ENCODE measurements at regions not wholly inside any gene's neighbourhood (a gene's known extent, or its start where the extent isn't known, plus 50 kb on each side); places are given as distances from the start of the nearest gene placed in this dataset.

DNA sequence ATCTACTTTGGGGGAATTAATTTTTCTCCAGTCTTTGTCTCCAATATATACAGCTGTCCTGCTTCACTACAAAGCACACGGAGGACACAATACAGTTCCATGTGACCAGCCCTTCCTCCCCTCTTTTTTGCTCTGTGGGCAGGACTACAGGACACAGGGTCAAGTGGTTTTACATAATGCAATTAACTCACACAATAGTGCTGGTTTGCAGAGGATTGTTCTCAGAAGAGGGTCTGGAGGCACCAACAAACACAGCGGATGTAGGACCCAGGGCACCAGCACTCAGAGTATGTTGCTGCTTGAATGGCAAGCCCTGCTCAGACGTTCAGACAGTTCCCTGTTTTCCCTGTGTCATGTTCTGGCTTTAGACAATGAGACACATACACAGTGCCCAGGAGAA is 52.0 kb upstream of the NPTX2 start:
- H3K9me3 ChIP-seq: peaks cover 3 to 14% of the 10 kb centered on the region in 2 donors
- peaks cover 0 to 14% of the 10 kb centered on the region in 2 donors for H3K27me3 ChIP-seq
- no peaks in the 10 kb centered on the region for H3K4me1 ChIP-seq
- H3K27ac ChIP-seq: no peak overlapping the region
- no peak for DNase-seq (ENCODE audit: low spot score in 2 of 2)
- TF ChIP-seq POLR2A (IDR thresholded peaks at IDR 0.05): no peak
- TF ChIP-seq POLR2AphosphoS5 (IDR thresholded peaks at IDR 0.05): no peak
- TF ChIP-seq, protein P1, sequence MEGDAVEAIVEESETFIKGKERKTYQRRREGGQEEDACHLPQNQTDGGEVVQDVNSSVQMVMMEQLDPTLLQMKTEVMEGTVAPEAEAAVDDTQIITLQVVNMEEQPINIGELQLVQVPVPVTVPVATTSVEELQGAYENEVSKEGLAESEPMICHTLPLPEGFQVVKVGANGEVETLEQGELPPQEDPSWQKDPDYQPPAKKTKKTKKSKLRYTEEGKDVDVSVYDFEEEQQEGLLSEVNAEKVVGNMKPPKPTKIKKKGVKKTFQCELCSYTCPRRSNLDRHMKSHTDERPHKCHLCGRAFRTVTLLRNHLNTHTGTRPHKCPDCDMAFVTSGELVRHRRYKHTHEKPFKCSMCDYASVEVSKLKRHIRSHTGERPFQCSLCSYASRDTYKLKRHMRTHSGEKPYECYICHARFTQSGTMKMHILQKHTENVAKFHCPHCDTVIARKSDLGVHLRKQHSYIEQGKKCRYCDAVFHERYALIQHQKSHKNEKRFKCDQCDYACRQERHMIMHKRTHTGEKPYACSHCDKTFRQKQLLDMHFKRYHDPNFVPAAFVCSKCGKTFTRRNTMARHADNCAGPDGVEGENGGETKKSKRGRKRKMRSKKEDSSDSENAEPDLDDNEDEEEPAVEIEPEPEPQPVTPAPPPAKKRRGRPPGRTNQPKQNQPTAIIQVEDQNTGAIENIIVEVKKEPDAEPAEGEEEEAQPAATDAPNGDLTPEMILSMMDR (IDR thresholded peaks at IDR 0.05): no peak
- intact Hi-C loops (cut with DNase I; ENCODE audit: low total_unique reads): no loop called here
- H3K4me3 ChIP-seq: no peak overlapping the region
- no peaks in the 10 kb centered on the region for H3K36me3 ChIP-seq

DNA sequence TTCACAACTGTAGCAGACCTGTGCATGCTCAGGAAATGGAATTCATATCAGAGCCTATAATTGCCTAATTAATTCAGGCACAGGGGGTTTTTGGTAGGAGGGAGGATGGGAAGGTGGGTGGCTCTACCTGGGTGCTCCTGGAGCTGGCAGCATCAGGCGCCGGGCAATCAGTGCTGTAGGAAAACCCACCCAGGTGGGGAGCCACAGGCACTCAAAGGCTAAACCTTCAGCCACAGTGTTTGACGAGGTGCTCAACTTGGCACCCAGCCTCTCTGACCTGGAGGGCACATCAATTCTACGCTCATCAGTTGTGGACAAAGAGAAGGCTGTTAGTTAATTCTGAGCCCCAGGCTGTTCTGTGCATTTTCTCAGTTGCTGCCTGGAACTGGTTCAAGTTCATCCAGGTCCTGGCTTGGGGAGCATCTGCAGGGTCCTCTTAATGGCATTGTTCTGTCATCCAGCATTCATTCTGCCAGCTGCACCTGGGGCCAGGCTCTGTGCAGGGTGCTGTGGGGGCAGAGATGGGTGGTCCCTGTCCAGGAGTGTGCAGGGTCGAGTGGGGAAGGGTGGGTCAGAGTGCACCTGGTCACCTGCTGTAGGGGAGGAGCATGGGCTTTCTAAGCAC is 54.1 kb upstream of the NPTX2 start:
- peak in 1 of 2 donors; percentile 20 for DNase-seq (ENCODE audit: low spot score in 2 of 2)
- Histone ChIP-seq H3K9me3 (peaks cover 3 to 16% of the 10 kb centered on the region in 2 donors), H3K4me1 (no peaks in the 10 kb centered on the region), H3K4me3 (no peak overlapping the region), H3K27me3 (peaks cover 0 to 5% of the 10 kb centered on the region in 2 donors), H3K36me3 (no peaks in the 10 kb centered on the region), H3K27ac (no peak overlapping the region)
- TF ChIP-seq, protein P1 (IDR thresholded peaks at IDR 0.05): no peak
- TF ChIP-seq POLR2A (IDR thresholded peaks at IDR 0.05) (no peak), POLR2AphosphoS5 (IDR thresholded peaks at IDR 0.05) (no peak)
- intact Hi-C loops (cut with DNase I; ENCODE audit: low total_unique reads): no loop called here

DNA sequence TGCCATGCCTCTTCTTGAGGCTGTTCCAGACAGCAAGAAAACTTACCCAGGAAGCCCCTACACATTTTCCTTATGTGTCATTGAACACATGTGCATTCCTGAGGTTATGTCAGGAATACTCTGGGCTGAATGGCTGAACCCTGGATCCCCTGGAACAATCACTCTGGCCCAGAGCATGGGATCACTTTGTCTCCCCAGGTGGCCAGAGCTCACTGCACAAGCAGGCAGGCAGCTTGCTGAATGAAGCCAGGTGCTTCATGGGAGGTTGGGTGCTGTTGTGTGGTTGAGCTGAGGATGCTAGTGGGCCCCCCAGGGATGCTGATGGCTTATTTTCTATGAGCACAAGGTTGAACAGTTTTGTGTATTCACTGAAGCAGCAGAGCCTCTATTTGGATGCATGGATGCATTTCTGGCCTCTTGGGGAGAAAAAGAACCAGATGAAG is 54.7 kb upstream of the NPTX2 start:
- intact Hi-C loops (cut with DNase I; ENCODE audit: low total_unique reads): no loop called here
- TF ChIP-seq, protein P1 (IDR thresholded peaks at IDR 0.05): no peak
- no peak for TF ChIP-seq POLR2AphosphoS5 (IDR thresholded peaks at IDR 0.05)
- TF ChIP-seq POLR2A (IDR thresholded peaks at IDR 0.05): no peak
- H3K36me3 ChIP-seq: no peaks in the 10 kb centered on the region
- H3K27me3 ChIP-seq: peaks cover 0 to 5% of the 10 kb centered on the region in 2 donors
- peaks cover 3 to 16% of the 10 kb centered on the region in 2 donors for H3K9me3 ChIP-seq
- H3K27ac ChIP-seq: no peak overlapping the region
- peak in 1 of 2 donors; percentile 10 for DNase-seq (ENCODE audit: low spot score in 2 of 2)
- no peaks in the 10 kb centered on the region for H3K4me1 ChIP-seq
- no peak overlapping the region for H3K4me3 ChIP-seq

DNA sequence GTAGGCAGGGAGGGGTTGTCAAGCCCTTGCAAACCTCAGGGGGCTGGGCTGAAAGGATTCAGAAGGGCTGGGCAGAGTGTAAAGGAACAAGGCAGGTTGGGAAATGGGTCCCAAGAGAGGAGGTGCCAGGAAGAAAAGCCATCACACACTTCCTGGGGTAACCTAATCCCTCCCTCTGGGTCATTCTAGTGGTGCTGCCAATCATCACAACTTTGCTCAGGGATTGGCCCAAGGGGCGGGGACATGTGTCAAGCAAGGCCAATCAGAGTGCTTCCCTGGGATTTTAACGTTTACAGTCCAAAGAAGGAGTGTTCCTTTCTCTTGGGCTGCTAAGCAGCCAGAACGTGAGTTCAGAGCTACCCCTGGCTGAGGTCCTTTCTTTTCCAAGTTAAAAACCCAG is 57.1 kb upstream of the NPTX2 start:
- H3K27ac ChIP-seq: no peak overlapping the region
- peak in 1 of 2 donors; percentile 3 for DNase-seq (ENCODE audit: low spot score in 2 of 2)
- intact Hi-C loops (cut with DNase I; ENCODE audit: low total_unique reads): no loop called here
- peaks cover 3 to 15% of the 10 kb centered on the region in 2 donors for H3K9me3 ChIP-seq
- H3K4me3 ChIP-seq: no peak overlapping the region
- H3K27me3 ChIP-seq: peaks cover 0 to 8% of the 10 kb centered on the region in 2 donors
- H3K4me1 ChIP-seq: no peaks in the 10 kb centered on the region
- no peaks in the 10 kb centered on the region for H3K36me3 ChIP-seq
- TF ChIP-seq, protein P1 (IDR thresholded peaks at IDR 0.05): no peak
- TF ChIP-seq POLR2AphosphoS5 (IDR thresholded peaks at IDR 0.05): no peak
- no peak for TF ChIP-seq POLR2A (IDR thresholded peaks at IDR 0.05)

DNA sequence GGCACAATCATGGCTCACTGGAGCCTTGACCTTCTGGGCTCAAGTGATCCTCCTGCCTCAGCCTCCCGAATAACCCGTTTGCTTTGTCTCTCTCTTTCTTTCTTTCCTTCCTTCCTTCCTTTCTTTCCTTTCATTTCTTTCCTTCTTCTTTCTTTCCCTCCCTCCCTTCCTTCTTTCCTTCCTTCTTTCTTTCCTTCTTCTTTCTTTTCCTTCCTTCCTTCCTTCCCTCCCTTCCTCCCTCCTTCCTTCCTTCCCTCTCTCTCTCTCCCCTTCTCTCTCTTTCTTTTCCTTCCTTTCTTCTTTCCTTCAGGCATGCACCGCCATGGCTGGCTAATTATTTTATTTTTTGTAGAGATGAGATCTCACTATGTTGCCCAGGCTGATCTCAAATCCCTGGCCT is 57.9 kb upstream of the NPTX2 start:
- TF ChIP-seq, protein P1 (IDR thresholded peaks at IDR 0.05): no peak
- TF ChIP-seq POLR2A (IDR thresholded peaks at IDR 0.05): no peak
- TF ChIP-seq POLR2AphosphoS5 (IDR thresholded peaks at IDR 0.05): no peak
- intact Hi-C loops (cut with DNase I; ENCODE audit: low total_unique reads): no loop called here
- Histone ChIP-seq H3K9me3 (peaks cover under 1 to 9% of the 10 kb centered on the region in 2 donors), H3K27me3 (peaks cover 0 to 8% of the 10 kb centered on the region in 2 donors), H3K4me1 (no peaks in the 10 kb centered on the region), H3K4me3 (no peak overlapping the region), H3K36me3 (no peaks in the 10 kb centered on the region), H3K27ac (no peak overlapping the region)
- DNase-seq (ENCODE audit: low spot score in 2 of 2): no peak
